ENCODE measurements at regions not wholly inside any gene's neighbourhood (a gene's known extent, or its start where the extent isn't known, plus 50 kb on each side); places are given as distances from the start of the nearest gene placed in this dataset.

GRCh38 chr15:96540283-96540682 lies 209.8 kb downstream of the NR2F2 start:
- DNase-seq: no peak
- no peak for ATAC-seq (ENCODE audit: insufficient read depth, low read depth)
- Histone ChIP-seq H3K27ac (ENCODE audit: low read length) (no peak overlapping the region), H3K27me3 (ENCODE audit: insufficient read depth, low read length, poor library complexity) (no peaks in the 10 kb centered on the region), H3K4me3 (ENCODE audit: low read depth in 1 of 2, low read length in 2 of 2) (no peak overlapping the region), H3K4me1 (ENCODE audit: insufficient read depth, low read length) (no peaks in the 10 kb centered on the region), H4K20me1 (ENCODE audit: insufficient read depth, low read length) (no peaks in the 10 kb centered on the region), H3K4me2 (ENCODE audit: insufficient read depth, low read length) (no peak overlapping the region), H3K36me3 (ENCODE audit: insufficient read depth, low read length) (no peaks in the 10 kb centered on the region), H3K9ac (ENCODE audit: low read depth, low read length) (no peak overlapping the region), H3K79me2 (ENCODE audit: insufficient read depth, low read length) (no peaks in the 10 kb centered on the region), H3K9me3 (ENCODE audit: insufficient read depth, low read length, severe bottlenecking) (no peaks in the 10 kb centered on the region), H2AFZ (ENCODE audit: low read depth, low read length) (no peak overlapping the region)
- no peak for TF ChIP-seq EZH2 (IDR thresholded peaks at IDR 0.05; ENCODE audit: borderline replicate concordance, low read depth, low read length, severe bottlenecking)
- TF ChIP-seq CTCF (IDR thresholded peaks at IDR 0.05; ENCODE audit: borderline replicate concordance, extremely low read depth, low read length, poor library complexity, severe bottlenecking): no peak

GRCh38 chr15:96542130-96542770 lies 211.8 kb downstream of the NR2F2 start:
- no peaks in the 10 kb centered on the region for H3K36me3 ChIP-seq (ENCODE audit: insufficient read depth, low read length)
- no peak for DNase-seq
- no peaks in the 10 kb centered on the region for H4K20me1 ChIP-seq (ENCODE audit: insufficient read depth, low read length)
- no peak overlapping the region for H3K4me2 ChIP-seq (ENCODE audit: insufficient read depth, low read length)
- no peak for ATAC-seq (ENCODE audit: insufficient read depth, low read depth)
- no peaks in the 10 kb centered on the region for H3K4me1 ChIP-seq (ENCODE audit: insufficient read depth, low read length)
- no peaks in the 10 kb centered on the region for H3K9me3 ChIP-seq (ENCODE audit: insufficient read depth, low read length, severe bottlenecking)
- no peak overlapping the region for H3K27ac ChIP-seq (ENCODE audit: low read length)
- no peaks in the 10 kb centered on the region for H3K27me3 ChIP-seq (ENCODE audit: insufficient read depth, low read length, poor library complexity)
- H3K9ac ChIP-seq (ENCODE audit: low read depth, low read length): no peak overlapping the region
- no peak overlapping the region for H2AFZ ChIP-seq (ENCODE audit: low read depth, low read length)
- H3K79me2 ChIP-seq (ENCODE audit: insufficient read depth, low read length): no peaks in the 10 kb centered on the region
- TF ChIP-seq CTCF (IDR thresholded peaks at IDR 0.05; ENCODE audit: borderline replicate concordance, extremely low read depth, low read length, poor library complexity, severe bottlenecking) (no peak), EZH2 (IDR thresholded peaks at IDR 0.05; ENCODE audit: borderline replicate concordance, low read depth, low read length, severe bottlenecking) (no peak)
- no peak overlapping the region for H3K4me3 ChIP-seq (ENCODE audit: low read depth in 1 of 2, low read length in 2 of 2)

- no peak overlapping the region for H2AFZ ChIP-seq (ENCODE audit: low read depth, low read length)
These were observed 213.8 kb downstream of the NR2F2 start for GRCh38 chr15:96544162-96544756.

More at GRCh38 chr15:96544162-96544756, 213.8 kb downstream of the NR2F2 start:
- no peaks in the 10 kb centered on the region for H4K20me1 ChIP-seq (ENCODE audit: insufficient read depth, low read length)
- no peak overlapping the region for H3K27ac ChIP-seq (ENCODE audit: low read length)
- TF ChIP-seq EZH2 (IDR thresholded peaks at IDR 0.05; ENCODE audit: borderline replicate concordance, low read depth, low read length, severe bottlenecking): no peak
- TF ChIP-seq CTCF (IDR thresholded peaks at IDR 0.05; ENCODE audit: borderline replicate concordance, extremely low read depth, low read length, poor library complexity, severe bottlenecking): no peak
- no peak for ATAC-seq (ENCODE audit: insufficient read depth, low read depth)
- no peak overlapping the region for H3K4me3 ChIP-seq (ENCODE audit: low read depth in 1 of 2, low read length in 2 of 2)
- no peaks in the 10 kb centered on the region for H3K9me3 ChIP-seq (ENCODE audit: insufficient read depth, low read length, severe bottlenecking)
- no peak overlapping the region for H3K4me2 ChIP-seq (ENCODE audit: insufficient read depth, low read length)
- no peak for DNase-seq
- H3K79me2 ChIP-seq (ENCODE audit: insufficient read depth, low read length): no peaks in the 10 kb centered on the region
- peaks cover 3% of the 10 kb centered on the region for H3K27me3 ChIP-seq (ENCODE audit: insufficient read depth, low read length, poor library complexity)
- no peak overlapping the region for H3K9ac ChIP-seq (ENCODE audit: low read depth, low read length)
- H3K4me1 ChIP-seq (ENCODE audit: insufficient read depth, low read length): no peaks in the 10 kb centered on the region
- no peaks in the 10 kb centered on the region for H3K36me3 ChIP-seq (ENCODE audit: insufficient read depth, low read length)
